ENCODE measurements at regions not wholly inside any gene's neighbourhood (a gene's known extent, or its start where the extent isn't known, plus 50 kb on each side); places are given as distances from the start of the nearest gene placed in this dataset.

DNA sequence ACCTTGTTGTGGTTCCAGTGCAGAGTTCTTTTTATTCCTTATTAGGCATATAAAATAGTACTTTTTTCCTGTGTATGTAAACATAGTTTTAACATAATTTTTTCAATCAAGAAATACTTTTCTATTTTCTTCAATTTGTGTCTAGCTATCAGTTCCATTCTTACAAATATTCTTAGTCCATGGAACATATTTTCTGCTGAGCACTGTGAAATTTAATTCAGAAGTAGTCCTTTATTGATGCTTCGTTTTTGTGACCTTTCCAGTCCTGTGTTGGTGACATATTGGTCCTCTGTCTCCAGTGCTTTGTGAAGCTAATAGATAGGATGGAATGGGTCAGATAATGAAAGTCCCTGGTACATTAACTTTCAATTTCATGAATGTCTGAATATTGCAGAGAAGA lies 325.1 kb downstream of the SAMD5 start:
- H3K4me1 ChIP-seq = no peaks in the 10 kb centered on the region
- no peak overlapping the region for H3K4me3 ChIP-seq
- WGBS, 2 donors = 60 to 78% methylated on average over 1 of the region's 1 CpG
- no peaks in the 10 kb centered on the region for H3K9me3 ChIP-seq
- TF ChIP-seq, protein P1, sequence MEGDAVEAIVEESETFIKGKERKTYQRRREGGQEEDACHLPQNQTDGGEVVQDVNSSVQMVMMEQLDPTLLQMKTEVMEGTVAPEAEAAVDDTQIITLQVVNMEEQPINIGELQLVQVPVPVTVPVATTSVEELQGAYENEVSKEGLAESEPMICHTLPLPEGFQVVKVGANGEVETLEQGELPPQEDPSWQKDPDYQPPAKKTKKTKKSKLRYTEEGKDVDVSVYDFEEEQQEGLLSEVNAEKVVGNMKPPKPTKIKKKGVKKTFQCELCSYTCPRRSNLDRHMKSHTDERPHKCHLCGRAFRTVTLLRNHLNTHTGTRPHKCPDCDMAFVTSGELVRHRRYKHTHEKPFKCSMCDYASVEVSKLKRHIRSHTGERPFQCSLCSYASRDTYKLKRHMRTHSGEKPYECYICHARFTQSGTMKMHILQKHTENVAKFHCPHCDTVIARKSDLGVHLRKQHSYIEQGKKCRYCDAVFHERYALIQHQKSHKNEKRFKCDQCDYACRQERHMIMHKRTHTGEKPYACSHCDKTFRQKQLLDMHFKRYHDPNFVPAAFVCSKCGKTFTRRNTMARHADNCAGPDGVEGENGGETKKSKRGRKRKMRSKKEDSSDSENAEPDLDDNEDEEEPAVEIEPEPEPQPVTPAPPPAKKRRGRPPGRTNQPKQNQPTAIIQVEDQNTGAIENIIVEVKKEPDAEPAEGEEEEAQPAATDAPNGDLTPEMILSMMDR (IDR thresholded peaks at IDR 0.05) = no peak
- H3K27me3 ChIP-seq = peaks cover 0 to 5% (median 0%) of the 10 kb centered on the region in 7 donors
- intact Hi-C loops (cut with DNase I) = no loop called here
- ATAC-seq = no peak
- H3K36me3 ChIP-seq = no peaks in the 10 kb centered on the region
- H3K27ac ChIP-seq = no peak overlapping the region
- no peak for DNase-seq

DNA sequence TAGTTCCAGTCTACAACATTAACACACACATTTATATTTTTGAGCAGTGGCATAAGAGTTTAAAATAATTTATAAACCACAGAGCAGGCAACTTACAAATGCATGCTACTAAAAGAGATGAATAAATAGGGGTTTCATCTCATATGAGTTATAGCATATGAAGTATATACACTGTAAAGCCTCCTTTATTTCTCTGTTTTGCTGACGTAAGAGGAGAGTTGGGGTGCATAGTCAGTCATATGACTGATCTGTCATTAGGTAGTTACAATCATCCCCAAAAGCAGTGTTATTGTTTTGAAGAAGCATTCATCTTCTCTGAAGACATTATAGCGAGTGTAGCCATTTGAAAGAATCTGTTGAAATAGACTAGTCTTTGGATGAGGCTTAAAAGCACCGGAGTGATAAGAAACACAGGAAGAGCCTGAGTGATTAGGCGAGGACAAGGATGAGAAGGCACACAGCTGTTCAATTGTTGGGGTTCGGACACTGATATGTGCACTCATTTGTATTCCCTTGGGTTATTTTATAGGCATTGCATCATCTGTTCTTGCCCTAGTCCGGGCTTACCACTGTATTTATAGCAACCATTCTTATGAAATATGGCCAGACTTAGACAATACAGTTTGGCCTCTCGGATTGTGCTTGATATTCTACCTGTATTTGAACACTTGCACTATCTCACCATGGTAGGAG lies 325.7 kb downstream of the SAMD5 start:
- WGBS, 2 donors = 52 to 61% methylated on average over 7 of the region's 7 CpGs
- H3K9me3 ChIP-seq = no peaks in the 10 kb centered on the region
- H3K36me3 ChIP-seq = no peaks in the 10 kb centered on the region
- H3K27me3 ChIP-seq = peaks cover 0 to 5% (median 0%) of the 10 kb centered on the region in 7 donors
- intact Hi-C loops (cut with DNase I) = no loop called here
- DNase-seq (no peak), ATAC-seq (no peak)
- TF ChIP-seq, protein P1 (IDR thresholded peaks at IDR 0.05) = no peak
- no peak overlapping the region for H3K4me3 ChIP-seq
- no peak overlapping the region for H3K27ac ChIP-seq
- H3K4me1 ChIP-seq = no peaks in the 10 kb centered on the region

DNA sequence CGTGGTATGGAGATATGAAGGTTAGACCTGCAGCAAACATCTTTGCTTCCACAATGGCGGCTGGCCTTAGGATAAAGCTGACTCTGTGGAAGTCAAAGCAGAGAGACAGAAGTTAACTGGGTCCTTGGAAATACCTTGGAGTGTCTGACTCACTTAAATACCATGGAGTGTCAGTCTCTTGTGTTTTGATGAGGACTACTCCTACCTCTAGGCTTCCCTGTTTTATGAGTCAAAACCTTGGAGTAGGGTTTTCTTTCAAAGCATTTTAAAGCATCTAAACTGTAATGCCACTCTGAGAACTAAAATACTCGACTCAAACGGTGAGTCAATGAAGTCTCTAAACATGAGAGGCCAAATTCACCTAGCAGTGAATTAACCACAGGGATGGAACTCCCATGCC lies 329.1 kb downstream of the SAMD5 start:
- DNase-seq (no peak), ATAC-seq (no peak)
- no peaks in the 10 kb centered on the region for H3K36me3 ChIP-seq
- H3K9me3 ChIP-seq = no peaks in the 10 kb centered on the region
- no peak overlapping the region for H3K4me3 ChIP-seq
- TF ChIP-seq, protein P1 (IDR thresholded peaks at IDR 0.05) = no peak
- WGBS, 2 donors = 91 to 93% methylated on average over 4 of the region's 4 CpGs
- intact Hi-C loops (cut with DNase I) = no loop called here
- no peak overlapping the region for H3K27ac ChIP-seq
- peaks cover 0 to 5% (median 0%) of the 10 kb centered on the region in 7 donors for H3K27me3 ChIP-seq
- no peaks in the 10 kb centered on the region for H3K4me1 ChIP-seq

DNA sequence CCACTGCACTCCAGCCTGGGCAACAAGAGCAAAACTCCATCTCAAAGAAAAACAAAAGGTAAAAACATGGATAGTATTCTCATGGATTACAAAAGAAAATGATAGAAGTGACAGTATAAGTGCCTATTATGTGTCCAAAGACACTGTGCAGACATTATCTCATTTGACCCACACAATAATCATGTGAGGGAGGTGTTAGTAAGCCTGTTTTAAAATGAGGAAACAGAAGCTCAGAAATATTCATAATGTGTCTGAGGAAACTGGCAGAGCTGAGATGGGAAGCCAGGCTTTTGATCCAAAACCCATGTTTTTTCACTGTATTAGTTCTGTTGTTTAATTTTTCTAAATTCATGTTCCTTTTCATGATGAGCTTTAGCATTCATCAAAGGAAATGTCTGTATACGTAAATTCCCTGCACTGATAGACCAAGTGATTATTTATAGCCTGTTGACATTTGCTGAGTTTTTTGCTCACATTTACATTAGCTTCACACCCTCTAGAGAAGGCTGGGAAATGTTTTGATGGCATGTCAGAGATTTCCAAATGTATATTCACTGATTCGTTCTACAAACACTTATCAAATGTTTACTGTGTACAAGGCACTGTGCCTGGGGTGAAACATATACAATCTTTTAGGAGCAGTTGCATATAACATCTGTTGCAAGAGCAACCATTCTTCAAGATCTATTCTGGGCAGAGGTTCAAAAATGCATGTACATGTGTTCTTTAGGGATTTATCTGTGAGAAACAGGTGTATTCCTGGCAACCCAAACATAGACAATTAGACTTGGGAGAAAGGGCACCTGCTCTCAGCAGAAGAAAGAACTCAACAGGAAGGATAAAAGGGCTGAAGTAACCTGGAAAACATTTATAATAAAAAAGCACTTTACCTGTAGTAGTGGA lies 331.5 kb downstream of the SAMD5 start:
- Histone ChIP-seq H3K4me3 (no peak overlapping the region), H3K36me3 (no peaks in the 10 kb centered on the region), H3K27me3 (no peaks in the 10 kb centered on the region), H3K4me1 (no peaks in the 10 kb centered on the region), H3K9me3 (peaks cover 0 to 13% (median 0%) of the 10 kb centered on the region in 11 donors), H3K27ac (no peak overlapping the region)
- DNase-seq (no peak), ATAC-seq (no peak)
- intact Hi-C loops (cut with DNase I) = no loop called here
- TF ChIP-seq, protein P1 (IDR thresholded peaks at IDR 0.05) = no peak
- 42 to 52% methylated on average over 2 of the region's 2 CpGs for WGBS, 2 donors

All from heart right ventricle (tissue), 16 donors.